GM03348 (cell line): ENCODE measurements at regions not wholly inside any gene's neighbourhood (a gene's known extent, or its start where the extent isn't known, plus 50 kb on each side); places are given as distances from the start of the nearest gene placed in this dataset.
"Not testable (repeated sequence)": the region's sequence is repeated elsewhere in the genome, so short reads cannot be mapped to it uniquely, and the experiment has no call there.

ENCODE experiments used
- DNase-seq: peaks from one replicate; pipeline ENCODE4 v3.0.0; 2012; ENCODE audit warnings: low spot score

DNA sequence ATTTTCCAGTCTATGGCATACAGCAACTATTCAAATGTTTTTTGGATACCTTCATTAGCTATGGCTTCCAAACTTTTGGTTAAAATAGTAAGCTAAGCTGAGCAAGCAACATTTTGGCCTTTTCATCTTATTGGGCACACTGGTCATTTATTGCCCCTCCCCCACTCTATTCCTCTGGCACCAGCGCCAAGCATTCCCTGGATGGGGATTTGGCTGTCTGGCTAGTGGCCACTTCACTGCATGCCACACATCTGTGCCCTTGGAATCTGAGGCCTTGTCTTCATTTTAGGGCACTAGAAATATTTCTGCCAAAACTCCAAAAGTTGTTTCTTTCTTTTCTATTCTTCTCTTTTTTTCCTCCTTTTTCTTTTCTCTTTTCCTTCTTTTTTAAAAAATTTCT lies 305.8 kb upstream of the POTED start:
- not testable (repeated sequence) for DNase-seq

DNA sequence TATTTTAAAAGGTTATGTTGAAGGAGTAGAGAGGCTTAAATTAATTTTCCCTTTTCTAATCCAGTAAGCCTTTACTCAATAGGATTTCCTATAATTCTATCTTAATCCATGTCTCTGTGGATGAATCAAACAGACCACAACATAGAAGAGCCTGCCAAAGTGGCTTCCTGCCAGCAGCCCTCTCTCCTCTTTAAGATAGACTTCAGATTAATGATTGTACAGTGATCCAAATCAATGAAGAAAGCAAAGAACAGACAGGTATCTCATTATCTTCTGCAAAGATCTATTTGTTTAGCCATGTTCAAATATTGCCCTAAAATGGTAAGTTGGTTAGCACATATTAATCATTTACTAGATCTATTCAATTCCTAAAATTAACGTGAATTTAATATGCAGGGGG lies 304.7 kb upstream of the POTED start:
- not testable (repeated sequence) for DNase-seq

DNA sequence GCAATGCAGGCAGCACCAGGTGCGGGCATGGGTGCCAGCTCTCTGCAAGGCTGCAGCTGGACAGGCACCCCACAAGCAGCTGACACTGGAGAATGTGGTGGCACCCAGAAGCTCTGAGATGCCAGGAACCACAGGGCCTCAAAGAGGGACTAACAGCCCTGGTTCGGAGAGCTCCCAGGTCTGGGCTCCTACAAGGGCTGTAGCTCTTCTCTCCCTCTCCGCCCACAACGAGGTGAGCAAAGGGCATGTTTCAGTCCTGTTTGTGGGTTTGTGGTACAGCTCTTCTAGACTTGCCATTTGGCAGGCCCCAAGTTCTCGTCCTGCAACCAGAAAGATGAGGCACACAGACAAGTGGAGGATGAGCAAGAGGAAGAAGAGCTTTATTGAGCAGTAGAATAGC lies 299.5 kb upstream of the POTED start:
- DNase-seq = not testable (repeated sequence)

DNA sequence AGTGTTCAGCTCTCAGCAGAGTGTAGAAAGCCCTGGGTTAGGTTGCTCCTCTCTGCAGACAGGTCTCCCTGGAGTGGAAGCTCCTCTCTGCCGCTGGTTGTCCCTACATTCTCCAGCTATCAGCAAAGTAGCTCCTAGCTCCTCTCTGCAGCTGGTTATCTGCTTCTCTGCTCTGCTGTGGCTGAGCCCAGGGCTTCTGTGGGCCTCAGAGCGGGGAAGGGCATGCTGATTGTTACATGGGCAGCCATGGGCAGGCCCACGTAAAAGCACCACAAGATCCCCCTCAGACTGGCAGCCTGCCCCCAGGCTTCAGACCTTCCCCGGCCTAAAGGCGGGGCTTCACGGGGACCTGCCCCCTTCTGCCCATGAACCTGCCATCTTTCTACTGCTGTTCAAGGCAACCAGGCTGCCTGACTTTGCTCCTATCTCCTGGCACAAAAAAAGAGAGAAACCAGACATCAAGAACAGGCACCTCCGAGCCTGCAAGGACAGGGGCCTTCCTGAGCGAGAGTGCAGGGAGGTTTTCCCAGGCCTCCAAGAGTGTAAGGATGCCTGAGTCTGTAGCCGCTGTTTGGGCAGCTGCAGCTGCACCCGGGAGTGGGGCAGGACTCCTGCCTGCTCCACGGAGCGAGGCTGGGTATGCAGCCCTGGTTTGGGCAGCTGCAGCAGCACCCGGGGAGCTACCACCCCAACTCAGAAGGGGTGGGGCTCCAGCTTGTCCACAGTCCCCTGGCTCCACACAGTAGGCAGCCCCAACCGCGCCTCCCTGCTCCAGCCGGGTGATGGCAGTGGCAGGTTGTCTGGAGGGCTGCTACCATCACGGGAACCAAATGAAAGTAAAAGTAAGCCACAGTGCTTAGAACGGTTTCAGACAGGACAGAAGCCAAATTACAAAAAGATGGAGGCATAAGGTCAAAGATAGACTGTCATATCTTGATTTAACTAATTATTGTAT lies 298.7 kb upstream of the POTED start:
- DNase-seq = not testable (repeated sequence)

DNA sequence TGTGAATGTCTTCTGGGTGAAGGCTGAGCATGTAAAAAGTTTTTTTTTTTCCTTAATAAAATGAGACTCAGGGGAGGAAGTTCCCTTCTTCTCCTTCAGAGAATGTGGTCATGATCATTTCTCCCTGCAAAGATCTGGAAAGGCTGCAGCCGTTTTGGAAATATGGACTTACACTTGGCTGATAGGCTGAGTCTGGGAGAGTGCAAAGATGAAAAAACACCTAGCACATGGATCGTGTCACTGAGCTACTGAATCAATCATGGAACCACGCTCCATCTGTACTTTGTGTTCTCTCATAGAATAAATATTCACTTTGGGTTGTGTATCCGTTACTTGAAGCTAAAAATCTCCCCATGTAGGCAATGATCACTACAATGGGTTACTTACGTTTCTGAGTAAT lies 290.9 kb upstream of the POTED start:
- DNase-seq = not testable (repeated sequence)

DNA sequence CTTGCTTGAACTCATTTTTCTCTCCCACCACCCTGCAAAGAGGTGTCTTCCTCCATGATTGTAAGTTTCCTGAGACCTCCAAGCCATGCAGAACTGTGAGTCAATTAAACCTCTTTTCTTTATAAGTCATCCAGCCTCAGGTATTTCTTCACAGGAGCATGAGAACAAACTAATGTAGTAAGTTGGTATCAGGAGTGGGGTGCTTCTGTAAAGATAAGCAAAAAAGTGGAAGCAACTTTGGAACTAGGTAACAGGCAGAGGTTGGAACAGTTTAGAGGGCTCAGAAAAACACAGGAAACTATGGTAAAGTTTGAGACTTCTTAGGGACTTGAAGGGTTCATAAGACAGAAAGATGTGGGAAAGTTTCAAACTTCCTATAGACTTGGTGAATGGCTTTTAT lies 287.7 kb upstream of the POTED start:
- DNase-seq = not testable (repeated sequence)

DNA sequence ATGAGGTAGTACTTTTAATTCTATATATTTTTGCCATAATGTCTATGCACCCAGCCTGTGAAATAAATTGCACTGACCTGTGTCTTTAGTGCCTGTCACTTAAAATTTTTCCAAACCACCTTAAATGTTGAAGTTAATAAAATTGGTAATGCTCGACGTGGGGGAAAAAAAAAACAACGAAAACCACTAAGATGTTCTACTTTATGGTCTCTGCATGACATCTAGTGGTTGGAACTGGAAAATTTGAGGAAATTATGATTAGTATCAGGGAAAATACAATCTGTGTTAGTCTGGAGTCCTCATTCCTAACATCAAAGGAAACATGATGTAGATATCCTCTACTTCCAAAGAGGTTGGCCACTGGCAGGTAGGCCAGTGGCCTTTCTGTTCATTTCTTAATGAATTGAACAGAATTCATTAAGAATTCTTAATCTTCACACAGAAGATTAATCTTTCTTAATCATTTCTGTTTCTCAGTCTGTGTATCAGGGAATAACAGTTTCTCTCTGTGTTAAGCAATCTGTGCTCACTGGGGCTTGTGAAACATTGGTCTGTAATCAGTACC lies 268.8 kb upstream of the POTED start:
- not testable (repeated sequence) for DNase-seq

DNA sequence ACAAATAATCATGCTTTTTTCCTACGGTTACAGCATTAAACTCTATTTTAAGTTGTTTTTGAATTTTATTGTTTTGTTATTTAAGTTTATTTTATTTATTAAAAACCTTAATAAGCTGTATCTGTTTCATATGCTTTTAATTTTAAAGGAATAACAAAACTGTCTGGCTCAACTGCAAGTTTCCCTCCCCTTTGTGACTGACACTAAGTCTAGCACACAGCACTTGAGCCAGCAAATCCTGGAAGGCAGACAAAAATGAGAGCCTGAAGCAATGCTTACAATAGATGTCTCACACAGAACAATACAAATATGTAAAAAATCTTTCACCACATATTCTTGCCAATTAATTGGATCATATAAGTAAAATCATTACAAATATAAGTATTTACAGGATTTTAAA lies 258.1 kb upstream of the POTED start:
- not testable (repeated sequence) for DNase-seq

DNA sequence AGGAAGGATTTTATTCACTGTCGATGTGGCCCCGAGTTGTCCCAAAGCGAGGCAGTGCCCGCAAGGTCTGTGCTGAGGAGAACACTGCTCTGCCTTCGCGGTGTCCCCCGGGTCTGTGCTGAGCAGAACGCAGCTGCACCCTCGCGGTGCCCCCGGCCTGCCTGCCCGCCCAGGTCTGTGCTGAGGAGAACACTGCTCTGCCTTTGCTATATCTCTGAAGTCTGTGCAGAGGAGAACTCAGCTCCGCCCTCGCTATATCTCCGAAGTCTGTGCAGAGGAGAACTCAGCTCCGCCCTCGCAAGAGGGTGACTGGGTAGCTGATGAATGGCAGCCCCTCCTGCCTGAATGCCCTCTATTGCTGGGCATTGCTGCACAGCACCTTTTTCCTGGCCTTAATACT lies 249.4 kb upstream of the POTED start:
- DNase-seq = not testable (repeated sequence)

DNA sequence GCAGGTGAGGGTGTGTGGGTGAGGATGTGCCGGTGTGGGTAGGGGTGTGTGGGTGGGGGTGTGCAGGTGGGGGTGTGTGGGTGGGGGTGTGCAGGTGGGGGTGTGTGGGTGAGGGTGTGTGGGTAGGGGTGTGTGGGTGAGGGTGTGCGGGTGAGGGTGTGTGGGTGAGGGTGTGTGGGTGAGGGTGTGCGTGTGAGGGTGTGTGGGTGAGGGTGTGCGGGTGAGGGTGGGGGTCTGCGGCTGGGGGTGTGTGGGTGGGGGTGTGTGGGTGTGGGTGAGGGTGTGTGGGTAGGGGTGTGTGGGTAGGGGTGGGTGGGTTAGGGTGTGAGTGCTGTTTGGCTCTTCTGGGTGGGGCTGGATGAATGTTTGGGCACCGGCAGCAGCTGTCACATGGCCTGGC lies 241.4 kb upstream of the POTED start:
- peak; percentile 0 for DNase-seq

DNA sequence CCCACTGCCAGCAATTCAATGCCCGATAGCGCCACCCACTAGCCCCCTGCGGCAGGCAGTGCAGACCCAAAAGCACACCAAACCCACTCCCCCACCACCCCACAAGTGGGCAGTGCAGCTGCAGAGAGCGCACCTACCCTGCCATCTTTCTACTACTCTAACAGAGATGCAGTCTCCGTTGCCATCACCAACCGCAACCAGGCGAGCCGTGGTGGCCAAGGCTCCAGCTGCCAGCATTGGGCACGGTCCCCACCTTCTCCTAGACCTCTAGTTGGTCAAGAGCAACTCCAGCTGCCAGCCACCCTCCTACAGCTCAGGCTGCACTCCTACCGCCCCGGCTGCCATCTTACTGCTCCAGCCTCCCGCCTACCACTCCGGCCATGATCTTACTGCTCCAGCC lies 236.9 kb upstream of the POTED start:
- DNase-seq = peak; percentile 0

DNA sequence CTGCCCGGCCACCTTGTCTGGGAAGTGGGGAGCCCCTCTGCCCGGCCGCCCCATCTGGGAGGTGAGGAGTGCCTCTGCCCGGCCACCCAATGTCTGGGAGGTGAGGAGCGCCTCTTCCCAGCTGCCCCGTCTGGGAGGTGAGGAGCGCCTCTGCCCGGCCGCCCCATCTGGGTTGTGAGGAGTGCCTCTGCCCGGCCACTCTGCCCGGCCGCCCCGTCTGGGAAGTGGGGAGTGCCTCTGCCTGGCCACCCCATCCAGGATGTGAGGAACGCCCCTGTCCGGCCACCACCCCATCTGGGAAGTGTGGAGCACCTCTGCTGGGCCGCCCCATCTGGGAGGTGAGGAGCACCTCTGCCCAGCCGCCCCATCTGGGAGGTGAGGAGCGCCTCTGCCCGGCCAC lies 230.6 kb upstream of the POTED start:
- not testable (repeated sequence) for DNase-seq

DNA sequence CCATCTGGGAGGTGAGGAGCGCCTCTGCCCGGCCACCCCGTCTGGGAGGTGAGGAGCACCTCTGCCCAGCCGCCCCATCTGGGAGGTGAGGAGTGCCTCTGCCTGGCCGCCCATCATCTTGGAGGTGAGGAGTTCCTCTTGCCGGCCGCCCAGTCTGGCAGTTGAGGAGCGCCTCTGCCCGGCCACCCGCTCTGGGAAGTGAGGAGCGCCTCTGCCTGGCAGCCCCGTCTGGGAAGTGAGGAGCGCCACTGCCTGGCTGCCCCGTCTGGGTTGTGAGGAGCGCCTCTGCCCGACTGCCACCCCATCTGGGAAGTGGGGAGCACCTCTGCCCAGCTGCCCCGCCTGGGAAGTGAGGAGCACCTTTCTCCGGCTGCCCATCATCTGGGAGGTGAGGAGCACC lies 230.0 kb upstream of the POTED start:
- not testable (repeated sequence) for DNase-seq

DNA sequence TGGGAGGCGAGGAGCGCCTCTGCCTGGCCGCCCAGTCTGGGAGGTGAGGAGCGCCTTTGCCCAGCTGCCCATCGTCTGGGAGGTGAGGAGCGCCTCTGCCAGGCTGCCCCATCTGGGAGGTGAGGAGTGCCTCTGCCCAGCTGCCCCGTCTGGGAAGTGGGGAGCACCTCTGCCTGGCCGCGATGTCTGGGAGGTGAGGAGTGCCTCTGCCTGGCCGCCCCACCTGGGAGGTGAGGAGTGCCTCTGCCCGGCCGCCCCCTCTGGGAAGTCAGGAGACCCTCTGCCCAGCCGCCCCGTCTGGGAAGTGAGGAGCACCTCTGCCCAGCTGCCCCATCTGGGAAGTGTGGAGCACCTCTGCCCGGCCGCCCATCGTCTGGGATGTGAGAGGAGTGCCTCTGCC lies 229.0 kb upstream of the POTED start:
- not testable (repeated sequence) for DNase-seq

DNA sequence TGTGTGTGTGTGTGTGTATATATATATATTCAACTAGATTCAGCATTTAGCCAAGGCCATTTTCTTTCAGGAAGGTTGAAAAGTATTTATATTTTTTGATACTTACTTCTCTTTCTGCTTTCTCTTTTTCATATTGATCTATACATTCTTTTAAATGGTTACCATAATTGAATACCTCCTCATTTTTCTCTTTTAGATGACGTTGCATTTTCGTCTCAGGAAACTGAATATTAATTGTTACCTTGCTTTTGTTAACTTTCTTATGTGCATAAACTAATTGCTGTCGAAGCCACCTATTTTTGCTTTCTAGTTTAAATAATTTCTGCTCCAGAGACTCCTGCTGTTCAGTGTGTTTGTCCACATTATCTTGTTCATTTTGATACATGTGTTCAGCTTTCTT lies 225.4 kb upstream of the POTED start:
- not testable (repeated sequence) for DNase-seq

DNA sequence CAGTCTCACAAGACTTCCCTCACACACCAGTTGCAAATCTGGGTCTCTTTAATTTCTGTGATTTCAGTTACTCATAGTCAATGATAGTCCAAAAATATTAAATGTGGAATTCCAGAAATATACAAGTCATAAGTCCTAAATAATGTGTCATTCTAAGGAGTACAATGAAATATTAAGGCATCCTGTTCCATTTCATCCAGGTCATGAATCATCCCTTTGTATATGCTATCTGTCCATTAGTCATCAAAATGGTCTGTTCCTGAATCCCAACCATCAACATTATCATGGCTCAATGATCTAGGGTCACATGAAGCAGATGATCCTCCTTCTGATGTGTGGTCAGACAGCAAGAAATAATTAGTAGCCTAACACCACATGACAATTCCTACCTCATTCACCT lies 200.4 kb upstream of the POTED start:
- DNase-seq = not testable (repeated sequence)

DNA sequence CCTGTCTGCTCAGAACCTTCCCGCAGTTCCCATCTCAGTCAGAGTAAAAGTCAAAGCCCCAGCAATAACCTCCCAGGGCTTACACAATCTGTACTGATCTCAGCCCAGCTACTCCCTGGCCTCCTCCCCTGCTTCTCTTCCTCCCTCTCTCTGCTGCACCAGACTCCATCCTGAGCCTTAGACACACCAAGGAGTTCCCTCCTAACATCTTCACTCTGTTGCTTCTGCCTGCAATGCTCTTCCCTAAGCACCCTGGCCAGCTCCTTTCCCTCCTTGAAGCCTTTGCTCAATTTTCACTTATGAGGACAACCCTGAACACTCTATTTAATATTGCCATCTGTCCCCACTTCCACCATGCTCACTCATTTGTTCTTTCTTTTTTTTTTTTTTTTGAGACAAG lies 173.7 kb upstream of the POTED start:
- DNase-seq = not testable (repeated sequence)

DNA sequence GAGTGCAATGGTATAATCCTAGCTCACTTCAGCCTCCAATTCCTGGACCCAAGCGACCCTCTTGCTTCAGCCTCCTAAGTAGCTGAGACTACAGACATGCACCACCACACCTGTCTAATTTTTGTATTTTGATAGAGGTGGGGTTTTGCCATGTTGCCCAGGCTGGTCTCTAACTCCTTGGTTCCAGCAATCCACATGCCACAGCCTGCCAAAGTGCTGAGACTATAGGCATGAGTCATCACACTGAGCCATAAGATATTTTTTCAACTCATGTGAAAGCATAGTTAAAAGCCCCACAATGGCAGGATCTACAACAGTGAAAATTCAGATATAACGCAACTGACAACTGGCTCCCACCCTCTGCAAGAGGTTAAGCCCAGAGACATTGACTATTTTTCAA lies 161.8 kb upstream of the POTED start:
- not testable (repeated sequence) for DNase-seq

DNA sequence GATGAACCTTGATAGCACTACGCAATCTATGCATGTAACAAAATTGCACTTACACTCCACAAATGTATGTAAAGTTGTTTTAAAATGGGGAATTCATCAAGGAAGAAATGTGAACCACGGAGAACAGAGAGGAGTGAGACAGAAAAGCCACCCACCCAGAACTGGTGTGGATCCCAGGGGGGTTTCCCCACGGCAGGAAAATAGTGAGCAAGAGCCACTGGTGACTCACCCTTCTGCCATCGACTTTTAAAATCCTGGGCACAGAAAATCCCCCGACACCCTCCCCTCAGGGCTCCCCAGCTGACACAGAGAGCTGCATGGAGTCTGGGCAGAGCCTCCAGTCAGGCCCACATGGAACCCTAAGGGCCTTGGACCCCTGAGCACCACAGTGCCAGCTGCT lies 146.0 kb upstream of the POTED start:
- DNase-seq = not testable (repeated sequence)
